DMS53 treated with DMSO at 0.1 percent for 48 hours (cell line): ENCODE measurements at regions not wholly inside any gene's neighbourhood (a gene's known extent, or its start where the extent isn't known, plus 50 kb on each side); places are given as distances from the start of the nearest gene placed in this dataset.
"Not testable (repeated sequence)": the region's sequence is repeated elsewhere in the genome, so short reads cannot be mapped to it uniquely, and the experiment has no call there.

ENCODE experiments used
- DNase-seq: peaks from one replicate; lab custom pipeline; 2025; ENCODE audit not compliant: unreplicated experiment; lab: John Stamatoyannopoulos, UW

DNA sequence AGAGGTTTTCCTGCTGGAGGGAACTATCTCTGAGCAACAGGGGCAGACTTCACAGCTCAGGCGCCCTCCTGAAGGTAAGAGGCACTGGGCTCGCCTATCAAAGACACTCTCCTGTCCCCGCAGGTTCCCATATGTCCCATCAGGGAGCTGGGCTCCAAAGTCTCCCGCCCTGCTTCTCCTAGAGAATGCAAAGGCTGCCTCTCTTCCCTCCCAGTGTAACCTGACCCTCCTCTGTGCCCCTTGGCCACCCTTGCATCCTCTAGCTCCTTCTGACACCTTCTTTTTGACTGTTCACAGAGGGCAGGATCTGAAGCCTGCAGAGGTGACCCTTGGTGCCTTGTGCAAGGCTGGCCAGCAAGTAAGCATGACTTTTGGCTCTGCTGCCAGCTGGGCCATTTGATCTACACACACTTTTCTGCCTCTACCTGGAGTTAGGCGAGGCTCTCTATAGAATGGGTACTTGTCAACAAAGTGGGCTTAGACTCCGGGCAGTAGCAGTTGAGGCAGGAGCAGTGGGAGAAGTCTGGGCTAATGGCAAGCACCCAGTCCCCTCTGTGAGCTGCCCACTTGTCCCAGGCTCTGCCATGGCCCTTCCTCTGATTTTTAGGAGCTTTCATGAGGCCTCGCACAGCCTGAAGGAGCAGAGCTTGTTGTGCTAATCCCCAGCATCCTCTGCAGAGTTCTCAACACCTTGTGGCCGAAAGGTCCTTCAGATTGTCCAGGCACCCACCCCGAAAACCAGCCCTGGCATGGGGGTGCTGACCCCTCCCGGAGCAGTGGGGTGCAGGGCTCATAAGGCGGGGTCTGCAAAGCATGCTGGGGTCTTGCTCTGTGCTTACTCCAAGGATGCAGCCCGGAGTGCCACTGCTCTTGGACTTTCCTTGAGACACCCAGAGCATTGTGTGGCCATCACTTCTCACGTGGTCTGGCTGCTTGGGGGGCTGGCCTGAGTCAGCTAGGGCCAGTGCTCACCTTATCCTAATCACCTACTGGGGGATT, 122.9 kb downstream of the METRNL start:
- DNase-seq, result no peak

DNA sequence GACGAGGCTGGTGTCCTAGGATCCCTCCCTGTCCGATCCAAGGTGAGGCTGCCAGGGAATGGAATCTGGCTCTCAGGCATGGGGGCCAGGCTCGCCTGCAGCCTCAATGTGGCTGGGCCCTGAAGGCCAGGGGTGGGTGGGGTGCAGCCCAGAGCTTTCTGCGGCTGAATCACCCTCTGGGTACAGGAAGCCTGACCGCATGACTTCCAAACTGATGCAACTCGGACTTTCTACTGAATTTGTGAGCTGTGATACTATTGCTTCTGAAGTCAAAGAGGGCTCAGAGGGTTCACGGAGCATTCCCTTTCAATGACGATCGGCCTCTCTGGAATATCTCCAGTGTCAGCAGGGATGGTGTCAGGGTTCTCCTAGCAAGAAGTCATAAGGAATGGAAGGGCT, 123.7 kb downstream of the METRNL start:
- no peak for DNase-seq

DNA sequence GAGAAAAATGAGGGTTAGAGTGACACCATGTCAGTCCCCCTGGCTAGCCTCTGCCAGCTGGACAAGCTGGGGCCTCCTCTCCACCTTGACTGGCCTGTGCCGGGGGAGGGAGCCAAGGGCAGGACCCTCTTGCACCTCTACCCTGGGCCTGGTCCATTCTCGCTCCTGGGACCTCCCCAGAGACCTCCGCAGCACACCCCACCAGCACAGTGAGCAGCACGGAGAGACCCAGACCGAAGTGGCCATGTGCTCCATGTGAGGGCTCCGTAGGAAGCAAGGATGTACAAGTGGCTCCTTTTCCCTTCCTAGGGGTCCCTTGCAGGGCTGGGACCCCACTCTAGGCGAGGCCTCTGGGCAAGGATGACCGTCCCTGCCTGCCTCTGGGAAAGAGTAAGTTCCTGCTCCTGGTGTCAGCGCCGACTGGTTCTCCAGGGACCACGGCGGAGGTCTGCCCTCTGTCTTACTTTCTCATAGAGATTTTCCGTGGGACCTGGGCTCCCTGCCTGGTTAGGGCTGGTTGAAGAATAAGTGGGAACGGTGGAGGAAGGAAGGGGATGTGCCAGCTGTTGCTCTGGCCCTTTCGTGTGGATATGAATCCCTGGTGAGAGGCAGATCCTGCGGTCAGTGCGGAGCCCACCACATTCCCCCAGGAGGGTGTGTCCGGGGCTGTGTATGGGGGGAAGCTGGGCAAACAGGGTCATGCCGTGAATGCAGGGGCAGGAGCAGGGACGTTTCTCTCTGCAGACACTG, 124.2 kb downstream of the METRNL start:
- DNase-seq, result no peak

DNA sequence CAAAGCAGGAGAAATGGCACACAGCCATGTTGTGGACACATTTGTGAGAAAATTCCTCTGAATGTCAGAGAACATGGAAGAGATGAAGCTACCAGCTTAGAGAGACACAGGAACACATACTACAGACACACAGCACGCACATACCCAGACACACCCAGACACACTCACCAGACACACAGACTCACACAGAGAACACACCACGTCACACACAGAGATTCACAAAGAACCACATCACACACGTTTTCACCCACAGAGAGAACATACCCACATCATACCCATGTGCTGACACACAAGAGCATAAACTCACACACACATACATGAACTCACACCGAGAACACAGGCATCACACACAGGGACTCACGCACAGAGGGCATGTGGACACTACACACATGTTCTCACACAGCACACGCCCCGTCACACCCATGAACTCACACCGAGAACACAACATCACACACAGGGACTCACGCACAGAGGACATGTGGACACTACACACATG, 124.9 kb downstream of the METRNL start:
- DNase-seq, result no peak

DNA sequence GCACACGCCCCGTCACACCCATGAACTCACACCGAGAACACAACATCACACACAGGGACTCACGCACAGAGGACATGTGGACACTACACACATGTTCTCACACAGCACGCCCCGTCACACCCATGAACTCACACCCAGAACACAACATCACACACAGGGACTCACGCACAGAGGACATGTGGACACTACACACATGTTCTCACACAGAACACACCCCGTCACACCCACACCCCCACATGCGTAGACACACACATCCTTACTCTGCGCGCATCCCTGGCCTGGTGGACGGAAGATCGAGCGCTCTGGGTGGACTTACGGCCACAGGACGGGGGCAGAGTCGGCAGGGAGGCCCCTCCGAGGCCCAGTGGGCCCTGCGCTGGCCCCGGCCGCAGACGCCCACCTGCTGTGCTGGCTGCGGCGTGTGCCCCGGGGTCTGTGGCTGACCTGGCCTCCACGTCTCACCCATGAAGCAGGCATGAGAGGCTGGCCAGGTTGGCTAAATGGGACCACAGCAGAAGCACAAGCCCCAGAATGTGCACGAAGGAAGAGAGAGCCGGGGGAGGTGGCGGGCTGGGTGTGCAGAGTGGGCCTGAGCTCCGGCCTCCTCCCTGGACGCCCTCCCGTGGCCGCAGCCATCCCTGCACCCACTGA, 125.5 kb downstream of the METRNL start:
- DNase-seq, result not testable (repeated sequence)

DNA sequence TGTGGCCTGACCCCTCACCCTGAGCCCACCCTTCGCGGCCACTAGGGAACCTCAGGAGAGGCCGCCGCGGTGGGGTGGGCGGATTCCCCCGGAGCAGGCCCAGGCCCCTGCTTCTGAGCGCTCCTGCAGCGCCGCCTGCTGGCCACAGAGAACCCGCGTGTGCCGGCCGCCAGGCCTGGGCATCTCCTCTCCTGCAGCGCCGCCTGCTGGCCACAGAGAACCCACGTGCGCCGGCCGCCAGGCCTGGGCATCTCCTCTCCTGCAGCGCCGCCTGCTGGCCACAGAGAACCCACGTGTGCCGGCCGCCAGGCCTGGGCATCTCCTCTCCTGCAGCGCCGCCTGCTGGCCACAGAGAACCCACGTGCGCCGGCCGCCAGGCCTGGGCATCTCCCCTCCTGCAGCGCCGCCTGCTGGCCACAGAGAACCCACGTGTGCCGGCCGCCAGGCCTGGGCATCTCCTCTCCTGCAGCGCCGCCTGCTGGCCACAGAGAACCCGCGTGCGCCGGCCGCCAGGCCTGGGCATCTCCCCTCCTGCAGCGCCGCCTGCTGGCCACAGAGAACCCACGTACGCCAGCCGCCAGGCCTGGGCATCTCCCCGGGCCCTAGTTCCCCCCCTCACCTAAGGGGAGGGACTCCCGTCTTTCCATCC, 126.1 kb downstream of the METRNL start:
- DNase-seq, result not testable (repeated sequence)

DNA sequence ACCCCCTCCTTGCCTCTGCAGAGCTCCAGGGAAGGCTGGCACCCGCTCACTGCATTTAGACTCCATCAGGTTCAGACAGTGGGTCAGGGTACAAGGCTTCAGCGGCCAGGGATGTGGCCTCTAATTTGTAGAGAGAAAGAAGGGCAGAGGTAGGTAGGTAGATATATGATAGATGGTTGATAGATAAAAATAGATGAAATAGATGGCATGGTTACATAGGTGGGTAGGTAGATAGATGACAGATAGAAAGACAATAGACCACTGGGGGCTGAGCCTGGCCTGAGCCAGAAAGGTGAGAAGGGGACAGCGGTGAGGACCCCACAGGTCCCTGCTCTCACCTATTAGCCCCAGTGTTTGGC, 126.6 kb downstream of the METRNL start:
- not testable (repeated sequence) for DNase-seq

DNA sequence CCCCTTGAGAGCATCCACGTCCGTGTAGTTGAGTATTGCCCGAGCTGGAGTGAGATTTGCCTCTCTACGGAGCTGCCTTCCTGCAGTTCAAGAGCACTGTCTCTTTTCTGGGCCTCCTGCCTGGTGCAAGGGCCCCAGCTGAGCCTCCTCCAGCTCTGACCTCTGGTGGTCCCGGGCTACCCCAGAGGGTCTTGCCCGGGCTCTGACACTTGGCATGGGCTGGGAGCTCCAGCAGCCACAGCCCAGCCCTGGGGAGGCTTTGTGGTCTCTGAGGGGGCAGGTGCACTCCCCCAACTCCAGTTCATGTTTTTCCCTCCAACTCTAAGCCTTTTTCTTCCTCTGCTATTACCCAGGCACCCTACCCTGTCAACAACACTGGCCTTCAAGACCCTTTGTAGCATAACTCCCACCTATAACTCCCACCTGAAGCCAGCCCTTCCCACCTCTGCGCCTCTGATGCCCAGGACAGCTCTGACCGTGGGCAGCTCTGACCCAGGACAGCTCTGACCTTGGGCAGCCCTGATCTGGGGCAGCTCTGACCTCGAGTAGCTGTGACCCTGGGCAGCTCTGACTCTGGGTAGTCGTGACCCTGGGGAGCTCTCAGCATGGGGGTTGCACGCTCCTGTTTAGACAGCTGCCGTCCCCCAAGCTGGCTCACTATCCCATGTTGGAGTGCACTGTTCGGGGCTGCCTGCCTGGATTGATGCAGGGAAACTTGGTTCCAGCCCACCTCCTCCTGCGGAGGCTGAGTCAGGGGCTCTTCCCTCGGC, 127.6 kb downstream of the METRNL start:
- DNase-seq, result not testable (repeated sequence)

DNA sequence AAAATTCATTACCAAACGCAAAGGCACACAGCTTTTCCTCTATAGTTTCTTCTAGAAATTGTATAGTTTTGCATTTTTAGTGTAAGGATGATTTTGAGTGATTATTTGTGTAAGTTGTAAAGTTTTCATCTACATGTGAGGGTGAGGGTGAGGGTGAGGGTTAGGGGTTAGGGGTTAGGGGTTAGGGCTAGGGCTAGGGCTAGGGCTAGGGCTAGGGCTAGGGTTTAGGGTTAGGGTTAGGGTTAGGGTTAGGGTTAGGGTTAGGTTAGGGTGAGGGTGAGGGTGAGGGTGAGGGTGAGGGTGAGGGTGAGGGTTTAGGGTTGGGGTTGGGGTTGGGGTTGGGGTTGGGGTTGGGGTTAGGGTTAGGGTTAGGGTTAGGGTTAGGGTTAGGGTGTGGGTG, 167.6 kb downstream of the METRNL start:
- DNase-seq, result not testable (repeated sequence)
